ENCODE measurements at regions not wholly inside any gene's neighbourhood (a gene's known extent, or its start where the extent isn't known, plus 50 kb on each side); places are given as distances from the start of the nearest gene placed in this dataset.

GRCh38 chr14:66081594-66082376 is 404.4 kb upstream of the CCDC196 start (continued):
- TF ChIP-seq NFYA (IDR thresholded peaks at IDR 0.05; ENCODE audit: borderline replicate concordance, low read depth, low read length) (no peak), SMAD1 (IDR thresholded peaks at IDR 0.05; ENCODE audit: low read depth, partially characterized antibody) (no peak), YY1 (IDR thresholded peaks at IDR 0.05; ENCODE audit: low read depth, low read length) (no peak), ZNF592 (IDR thresholded peaks at IDR 0.05) (no peak), FOXM1 (IDR thresholded peaks at IDR 0.05; ENCODE audit: low read depth, low read length) (no peak), SUPT20H (IDR thresholded peaks at IDR 0.05; ENCODE audit: borderline replicate concordance, control insufficient read depth, low read depth, low read length) (no peak), BACH1 (IDR thresholded peaks at IDR 0.05; ENCODE audit: borderline replicate concordance) (no peak), SREBF1 (IDR thresholded peaks at IDR 0.05; ENCODE audit: low read length) (no peak), HCFC1 (IDR thresholded peaks at IDR 0.05; ENCODE audit: low read length) (no peak)

GRCh38 chr14:66085224-66085623 is 400.9 kb upstream of the CCDC196 start:
- ChIA-PET SMC1A (ENCODE audit: uncharacterized antibody, unreplicated experiment) (no interaction called here), RAD21 (ENCODE audit: unreplicated experiment) (no interaction called here), POLR2A (no interaction called here), CTCF (no interaction called here)
- ATAC-seq = no peak
- Histone ChIP-seq H3K36me3 (ENCODE audit: control insufficient read depth in 2 of 2, insufficient read depth in 2 of 2, low read length in 1 of 2) (no peaks in the 10 kb centered on the region), H2AFZ (ENCODE audit: control insufficient read depth, low read depth, low read length) (no peak overlapping the region), H3K9ac (ENCODE audit: control insufficient read depth, insufficient read depth, low read length) (no peak overlapping the region), H3K79me2 (ENCODE audit: control insufficient read depth, insufficient read depth, low read length) (no peaks in the 10 kb centered on the region), H3K27ac (ENCODE audit: control insufficient read depth, insufficient read depth) (no peak overlapping the region), H3K4me2 (ENCODE audit: control insufficient read depth, insufficient read depth) (no peak overlapping the region), H3K9me3 (replicated peaks; ENCODE audit: control insufficient read depth, insufficient read depth, low read length) (no peaks in the 10 kb centered on the region), H3K4me3 (no peak overlapping the region), H4K20me1 (ENCODE audit: control insufficient read depth, insufficient read depth) (no peaks in the 10 kb centered on the region), H3K4me1 (ENCODE audit: control insufficient read depth, insufficient read depth, low read length) (no peaks in the 10 kb centered on the region), H3K27me3 (replicated peaks in 1 of 2; ENCODE audit: control insufficient read depth in 2 of 2, insufficient read depth in 2 of 2, low read length in 1 of 2) (peaks cover 2% of the 10 kb centered on the region in 2 experiments)
- intact Hi-C loops (cut with micrococcal nuclease; ENCODE audit: unreplicated experiment) (no loop called here), in situ Hi-C loops (cut with MboI) (no loop called here)
- no TSS peak for BruUV-seq (replicated peaks)
- WGBS (ENCODE audit: insufficient coverage, insufficient replicate concordance, low lambda C conversion rate, missing lambda C conversion rate) = 38% methylated on average over 4 of the region's 4 CpGs
- no peak for FAIRE-seq
- no peak for DNase-seq (ENCODE audit: low read depth, low spot score)
- TF ChIP-seq RUNX3 (IDR thresholded peaks at IDR 0.05; ENCODE audit: low read length) = no peak
- TF ChIP-seq HCFC1 (IDR thresholded peaks at IDR 0.05; ENCODE audit: low read length) = no peak
- TF ChIP-seq NBN (IDR thresholded peaks at IDR 0.05) = no peak
- no peak for TF ChIP-seq HSF1 (IDR thresholded peaks at IDR 0.05; ENCODE audit: low read depth, low read length)
- TF ChIP-seq, protein P1, sequence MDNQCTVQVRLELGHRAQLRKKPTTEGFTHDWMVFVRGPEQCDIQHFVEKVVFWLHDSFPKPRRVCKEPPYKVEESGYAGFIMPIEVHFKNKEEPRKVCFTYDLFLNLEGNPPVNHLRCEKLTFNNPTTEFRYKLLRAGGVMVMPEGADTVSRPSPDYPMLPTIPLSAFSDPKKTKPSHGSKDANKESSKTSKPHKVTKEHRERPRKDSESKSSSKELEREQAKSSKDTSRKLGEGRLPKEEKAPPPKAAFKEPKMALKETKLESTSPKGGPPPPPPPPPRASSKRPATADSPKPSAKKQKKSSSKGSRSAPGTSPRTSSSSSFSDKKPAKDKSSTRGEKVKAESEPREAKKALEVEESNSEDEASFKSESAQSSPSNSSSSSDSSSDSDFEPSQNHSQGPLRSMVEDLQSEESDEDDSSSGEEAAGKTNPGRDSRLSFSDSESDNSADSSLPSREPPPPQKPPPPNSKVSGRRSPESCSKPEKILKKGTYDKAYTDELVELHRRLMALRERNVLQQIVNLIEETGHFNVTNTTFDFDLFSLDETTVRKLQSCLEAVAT (IDR thresholded peaks at IDR 0.05) = no peak
- TF ChIP-seq IKZF1 (conservative IDR thresholded peaks at IDR 0.05) = no peak

All from GM12878 (cell line).